Choroid plexus epithelial cell (primary cell): ENCODE measurements at regions not wholly inside any gene's neighbourhood (a gene's known extent, or its start where the extent isn't known, plus 50 kb on each side); places are given as distances from the start of the nearest gene placed in this dataset.

Source experiments
- DNase-seq: peaks from one replicate; pipeline ENCODE4 v3.0.0-alpha.2; 2010; ENCODE audit warnings: low read depth
- H3K4me3 ChIP-seq: 2 replicates; pipeline ENCODE4 v1.5.1; 2011; ENCODE audit warnings: low read depth, mild to moderate bottlenecking, control low read depth, low read length, moderate library complexity
- CTCF ChIP-seq: conservative IDR thresholded peaks from 2 replicates; pipeline ENCODE4 v1.5.1; 2011; ENCODE audit warnings: low read depth, mild to moderate bottlenecking, control low read depth, inconsistent platforms, low read length, moderate library complexity

GRCh38 chr2:13110825-13111224 lies 394.1 kb downstream of the TRIB2 start:
- no peak for TF ChIP-seq CTCF
- no peak overlapping the region for H3K4me3 ChIP-seq
- DNase-seq: no peak

GRCh38 chr2:13113002-13113401 lies 396.3 kb downstream of the TRIB2 start:
- H3K4me3 ChIP-seq: no peak overlapping the region
- TF ChIP-seq CTCF: no peak
- DNase-seq: no peak

DNA sequence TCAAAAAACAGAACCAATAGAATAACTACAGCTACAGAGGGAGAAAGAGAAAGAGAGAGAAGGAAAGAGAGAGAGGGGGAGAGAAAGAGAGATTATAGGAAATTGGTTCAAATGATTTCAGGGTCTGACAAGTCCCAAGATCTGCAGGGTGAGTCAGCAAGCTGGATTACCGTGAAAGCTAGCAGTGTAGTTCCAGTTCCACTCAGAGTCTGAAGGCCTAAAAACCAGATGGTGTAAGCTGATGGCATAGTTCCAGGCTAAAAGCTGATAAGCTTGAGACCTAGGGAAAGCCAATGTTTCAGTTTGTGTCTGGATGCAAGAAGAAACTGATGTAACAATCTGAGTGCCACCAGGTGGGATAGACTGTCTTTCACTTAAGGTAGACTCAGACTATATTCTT lies 397.7 kb downstream of the TRIB2 start:
- peak; percentile 59 for DNase-seq
- no peak for TF ChIP-seq CTCF
- H3K4me3 ChIP-seq: no peak overlapping the region

GRCh38 chr2:13115643-13116042 lies 398.9 kb downstream of the TRIB2 start:
- DNase-seq: no peak
- H3K4me3 ChIP-seq: no peak overlapping the region
- no peak for TF ChIP-seq CTCF

DNA sequence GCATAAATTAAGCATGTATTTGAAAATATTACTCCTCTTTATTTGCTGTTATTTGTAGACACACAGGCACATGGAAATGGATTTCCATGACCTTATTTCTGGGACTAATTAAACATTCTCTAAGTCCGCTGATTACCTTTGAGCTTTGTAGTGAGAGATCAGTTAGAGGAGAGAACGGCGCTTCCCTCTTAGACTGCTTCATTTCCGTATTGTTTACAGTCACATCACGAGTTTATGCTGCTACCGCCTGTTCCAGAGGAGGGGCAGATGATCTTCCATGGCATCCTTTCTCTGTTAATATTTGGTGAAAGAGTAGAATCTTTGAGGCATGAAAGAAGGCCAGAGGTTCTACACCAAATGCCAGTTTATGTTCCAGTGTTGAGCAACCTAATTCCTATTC lies 404.4 kb downstream of the TRIB2 start:
- no peak overlapping the region for H3K4me3 ChIP-seq
- DNase-seq: no peak
- TF ChIP-seq CTCF: no peak

GRCh38 chr2:13128139-13128538 lies 411.4 kb downstream of the TRIB2 start:
- DNase-seq: no peak
- no peak for TF ChIP-seq CTCF
- H3K4me3 ChIP-seq: no peak overlapping the region

- TF ChIP-seq CTCF: no peak
- H3K4me3 ChIP-seq: no peak overlapping the region
- DNase-seq: no peak
These were observed 418.6 kb downstream of the TRIB2 start for GRCh38 chr2:13135369-13135768.
